ENCODE measurements at regions not wholly inside any gene's neighbourhood (a gene's known extent, or its start where the extent isn't known, plus 50 kb on each side); places are given as distances from the start of the nearest gene placed in this dataset.
A peak's percentile ranks its signal among the peaks of the same experiment; 100 is the strongest.

GRCh38 chr18:44557616-44558151 lies 123.0 kb upstream of the SETBP1 start:
- Histone ChIP-seq H3K36me3 (no peaks in the 10 kb centered on the region), H3K27me3 (no peaks in the 10 kb centered on the region), H3K27ac (replicated peaks in 1 of 4) (no peak overlapping the region), H3K9me3 (no peaks in the 10 kb centered on the region), H3K4me3 (no peak overlapping the region), H3K4me1 (peaks cover 0 to 10% (median 5%) of the 10 kb centered on the region in 4 donors)
- DNase-seq (ENCODE audit: extremely low spot score): no peak
- WGBS: 56% methylated on average over 2 of the region's 2 CpGs
- TF ChIP-seq POLR2AphosphoS5 (IDR thresholded peaks at IDR 0.05): no peak
- TF ChIP-seq CTCF (IDR thresholded peaks at IDR 0.05): no peak
- no peak for TF ChIP-seq EP300 (IDR thresholded peaks at IDR 0.05)
- TF ChIP-seq POLR2A (IDR thresholded peaks at IDR 0.05; ENCODE audit: low read depth): no peak
- intact Hi-C loops (cut with DNase I): no loop called here

- 42% methylated on average over 1 of the region's 1 CpG for whole genome bisulfite sequencing
- DNase-seq (ENCODE audit: extremely low spot score): no peak
- no peaks in the 10 kb centered on the region for H3K36me3 ChIP-seq
- H3K4me3 ChIP-seq: no peak overlapping the region
- TF ChIP-seq EP300 (IDR thresholded peaks at IDR 0.05): no peak
- TF ChIP-seq CTCF (IDR thresholded peaks at IDR 0.05): no peak
- TF ChIP-seq POLR2AphosphoS5 (IDR thresholded peaks at IDR 0.05): no peak
- TF ChIP-seq POLR2A (IDR thresholded peaks at IDR 0.05; ENCODE audit: low read depth): no peak
- peaks cover 0 to 10% (median 5%) of the 10 kb centered on the region in 4 donors for H3K4me1 ChIP-seq
- no peaks in the 10 kb centered on the region for H3K27me3 ChIP-seq
- H3K27ac ChIP-seq (replicated peaks in 1 of 4): no peak overlapping the region
- H3K9me3 ChIP-seq: no peaks in the 10 kb centered on the region
- intact Hi-C loops (cut with DNase I): no loop called here
These were observed 121.9 kb upstream of the SETBP1 start for GRCh38 chr18:44558767-44559166.

GRCh38 chr18:44562986-44563385 lies 117.7 kb upstream of the SETBP1 start:
- no peak overlapping the region for H3K27ac ChIP-seq (replicated peaks in 1 of 4)
- TF ChIP-seq EP300 (IDR thresholded peaks at IDR 0.05): no peak
- TF ChIP-seq POLR2AphosphoS5 (IDR thresholded peaks at IDR 0.05): no peak
- TF ChIP-seq CTCF (IDR thresholded peaks at IDR 0.05): no peak
- no peak for TF ChIP-seq POLR2A (IDR thresholded peaks at IDR 0.05; ENCODE audit: low read depth)
- H3K9me3 ChIP-seq: no peaks in the 10 kb centered on the region
- no peak for DNase-seq (ENCODE audit: extremely low spot score)
- no peaks in the 10 kb centered on the region for H3K36me3 ChIP-seq
- H3K27me3 ChIP-seq: no peaks in the 10 kb centered on the region
- WGBS: 67% methylated on average over 1 of the region's 1 CpG
- intact Hi-C loops (cut with DNase I): no loop called here
- H3K4me1 ChIP-seq: peaks cover 0 to 18% (median 7%) of the 10 kb centered on the region in 4 donors
- no peak overlapping the region for H3K4me3 ChIP-seq

- DNase-seq (ENCODE audit: extremely low spot score): no peak
- Histone ChIP-seq H3K4me1 (peaks cover 0 to 24% (median 5%) of the 10 kb centered on the region in 4 donors), H3K4me3 (no peak overlapping the region), H3K27me3 (no peaks in the 10 kb centered on the region), H3K36me3 (no peaks in the 10 kb centered on the region), H3K9me3 (no peaks in the 10 kb centered on the region), H3K27ac (replicated peaks in 1 of 4) (peak overlapping the region in 2 of 4 donors; percentile 52 to 62)
- intact Hi-C loops (cut with DNase I): no loop called here
- TF ChIP-seq EP300 (IDR thresholded peaks at IDR 0.05) (no peak), CTCF (IDR thresholded peaks at IDR 0.05) (no peak), POLR2AphosphoS5 (IDR thresholded peaks at IDR 0.05) (peak in 1 of 2 donors; percentile 40)
These were observed 115.8 kb upstream of the SETBP1 start for GRCh38 chr18:44564922-44565321.

- intact Hi-C loops (cut with DNase I): no loop called here
- Histone ChIP-seq H3K9me3 (no peaks in the 10 kb centered on the region), H3K36me3 (no peaks in the 10 kb centered on the region), H3K4me1 (peaks cover 0 to 24% (median 5%) of the 10 kb centered on the region in 4 donors), H3K27me3 (no peaks in the 10 kb centered on the region), H3K4me3 (no peak overlapping the region), H3K27ac (replicated peaks in 1 of 4) (no peak overlapping the region)
- 97% methylated on average over 2 of the region's 2 CpGs for WGBS
- DNase-seq (ENCODE audit: extremely low spot score): no peak
- TF ChIP-seq EP300 (IDR thresholded peaks at IDR 0.05) (no peak), CTCF (IDR thresholded peaks at IDR 0.05) (no peak), POLR2AphosphoS5 (IDR thresholded peaks at IDR 0.05) (no peak), POLR2A (IDR thresholded peaks at IDR 0.05; ENCODE audit: low read depth) (no peak)
These were observed 112.3 kb upstream of the SETBP1 start for GRCh38 chr18:44568342-44568741.
